ENCODE measurements at regions not wholly inside any gene's neighbourhood (a gene's known extent, or its start where the extent isn't known, plus 50 kb on each side); places are given as distances from the start of the nearest gene placed in this dataset.

GRCh38 chr3:28922376-28922775, 358.5 kb upstream of the RBMS3 start:
- no peaks in the 10 kb centered on the region for H3K4me1 Mint-ChIP-seq (ENCODE audit: low read depth)
- ChIA-PET POLR2A (no interaction called here), CTCF (no interaction called here)
- H3K36me3 Mint-ChIP-seq (ENCODE audit: low read depth): no peaks in the 10 kb centered on the region
- no peak for TF ChIP-seq CTCF (IDR thresholded peaks at IDR 0.05)
- Histone ChIP-seq H3K4me3 (ENCODE audit: low read length) (no peak overlapping the region), H3K27me3 (ENCODE audit: control insufficient read depth in 1 of 2, insufficient read depth in 2 of 2, low read length in 2 of 2) (no peaks in the 10 kb centered on the region), H3K27ac (ENCODE audit: low read depth in 1 of 2, low read length in 2 of 2) (no peak overlapping the region), H3K9me3 (ENCODE audit: control insufficient read depth in 1 of 2, insufficient read depth in 1 of 2, low read length in 2 of 2) (no peaks in the 10 kb centered on the region), H3K36me3 (ENCODE audit: insufficient read depth, low read length) (no peaks in the 10 kb centered on the region), H3K4me1 (ENCODE audit: insufficient read depth, low read length) (no peaks in the 10 kb centered on the region)
- no peak overlapping the region for H3K4me3 Mint-ChIP-seq
- intact Hi-C loops (cut with DNase I, micrococcal nuclease): no loop called here
- no peak overlapping the region for H3K27ac Mint-ChIP-seq
- no peaks in the 10 kb centered on the region for H3K27me3 Mint-ChIP-seq
- ATAC-seq (ENCODE audit: poor library complexity) (no peak), DNase-seq (no peak)
- no peaks in the 10 kb centered on the region for H3K9me3 Mint-ChIP-seq

- ChIA-PET CTCF (no interaction called here), POLR2A (no interaction called here)
- ATAC-seq (ENCODE audit: poor library complexity): no peak
- Mint-ChIP-seq H3K9me3 (no peaks in the 10 kb centered on the region), H3K4me1 (ENCODE audit: low read depth) (no peaks in the 10 kb centered on the region), H3K36me3 (ENCODE audit: low read depth) (no peaks in the 10 kb centered on the region), H3K27ac (no peak overlapping the region), H3K27me3 (no peaks in the 10 kb centered on the region), H3K4me3 (no peak overlapping the region)
- H3K4me1 ChIP-seq (ENCODE audit: insufficient read depth, low read length): no peaks in the 10 kb centered on the region
- H3K4me3 ChIP-seq (ENCODE audit: low read length): no peak overlapping the region
- H3K27me3 ChIP-seq (ENCODE audit: control insufficient read depth in 1 of 2, insufficient read depth in 2 of 2, low read length in 2 of 2): no peaks in the 10 kb centered on the region
- intact Hi-C loops (cut with DNase I, micrococcal nuclease): no loop called here
- DNase-seq: no peak
- no peak for TF ChIP-seq CTCF (IDR thresholded peaks at IDR 0.05)
- H3K27ac ChIP-seq (ENCODE audit: low read depth in 1 of 2, low read length in 2 of 2): no peak overlapping the region
- no peaks in the 10 kb centered on the region for H3K9me3 ChIP-seq (ENCODE audit: control insufficient read depth in 1 of 2, insufficient read depth in 1 of 2, low read length in 2 of 2)
- no peaks in the 10 kb centered on the region for H3K36me3 ChIP-seq (ENCODE audit: insufficient read depth, low read length)
These were observed 356.9 kb upstream of the RBMS3 start for GRCh38 chr3:28923994-28924393.

GRCh38 chr3:28924744-28925360, 356.0 kb upstream of the RBMS3 start:
- Histone ChIP-seq H3K4me1 (ENCODE audit: insufficient read depth, low read length) (no peaks in the 10 kb centered on the region), H3K9me3 (ENCODE audit: control insufficient read depth in 1 of 2, insufficient read depth in 1 of 2, low read length in 2 of 2) (no peaks in the 10 kb centered on the region), H3K4me3 (ENCODE audit: low read length) (no peak overlapping the region), H3K36me3 (ENCODE audit: insufficient read depth, low read length) (no peaks in the 10 kb centered on the region), H3K27me3 (ENCODE audit: control insufficient read depth in 1 of 2, insufficient read depth in 2 of 2, low read length in 2 of 2) (no peaks in the 10 kb centered on the region), H3K27ac (ENCODE audit: low read depth in 1 of 2, low read length in 2 of 2) (no peak overlapping the region)
- H3K9me3 Mint-ChIP-seq: no peaks in the 10 kb centered on the region
- H3K27me3 Mint-ChIP-seq: no peaks in the 10 kb centered on the region
- no peaks in the 10 kb centered on the region for H3K4me1 Mint-ChIP-seq (ENCODE audit: low read depth)
- intact Hi-C loops (cut with DNase I, micrococcal nuclease): no loop called here
- no peak overlapping the region for H3K27ac Mint-ChIP-seq
- POLR2A ChIA-PET: no interaction called here
- DNase-seq (no peak), ATAC-seq (ENCODE audit: poor library complexity) (no peak)
- CTCF ChIA-PET: no interaction called here
- TF ChIP-seq CTCF (IDR thresholded peaks at IDR 0.05): no peak
- no peak overlapping the region for H3K4me3 Mint-ChIP-seq
- H3K36me3 Mint-ChIP-seq (ENCODE audit: low read depth): no peaks in the 10 kb centered on the region
